Breast epithelium (tissue), 4 donors: ENCODE measurements at regions not wholly inside any gene's neighbourhood (a gene's known extent, or its start where the extent isn't known, plus 50 kb on each side); places are given as distances from the start of the nearest gene placed in this dataset.

Experiments used
- DNase-seq, 2 donors: peaks; one replicate each; pipeline ENCODE4 v3.0.0-alpha.2; 2019; ENCODE audit warnings: low spot score in 2 of 2
- H3K27ac ChIP-seq, 2 donors: fragments of 200-600 bp; sonication (generic) in 1 of 2; one replicate each; pipeline ENCODE4 v1.5.1; 2016 to 2019; ENCODE audit warnings: mild to moderate bottlenecking in 1 of 2
- H3K27me3 ChIP-seq, 2 donors: fragments of 200-600 bp; sonication (generic) in 1 of 2; one replicate each; pipeline versions ENCODE4 v1.5.1 to v1.6.0; 2017 to 2019; ENCODE audit warnings: control low read depth in 1 of 2, mild to moderate bottlenecking in 1 of 2
- H3K36me3 ChIP-seq: fragments of 200-600 bp; one replicate; pipeline ENCODE4 v1.5.1; 2019
- H3K4me1 ChIP-seq, 2 donors: fragments of 200-600 bp; sonication (generic); one replicate each; pipeline ENCODE4 v1.5.1; 2016 to 2019; ENCODE audit warnings: control low read depth in 1 of 2
- H3K4me3 ChIP-seq, 3 donors: fragments of 200-600 bp; sonication (generic); 1 replicate in 2 of 3; 2 replicates in 1 of 3; pipeline ENCODE4 v1.5.1; 2016 to 2019; ENCODE audit warnings: mild to moderate bottlenecking in 3 of 3, moderate library complexity in 2 of 3
- H3K9me3 ChIP-seq, 2 donors: fragments of 200-600 bp; sonication (generic) in 1 of 2; one replicate each; pipeline ENCODE4 v1.5.1; 2016 to 2019; ENCODE audit warnings: control low read depth in 1 of 2
- POLR2A ChIP-seq: fragments of 450-650 bp; IDR thresholded peaks from one replicate; pipeline ENCODE4 v1.6.1; 2016; ENCODE audit warnings: antibody characterized with exemption, mild to moderate bottlenecking, moderate library complexity
- POLR2AphosphoS5 ChIP-seq, 3 donors: sonication (generic); formaldehyde crosslinking; IDR thresholded peaks; one replicate each; pipeline ENCODE4 v1.6.1; 2017; ENCODE audit warnings: antibody characterized with exemption in 3 of 3
- intact Hi-C: fragments of 100-400 bp; cut with DNase I; formaldehyde crosslinking; loops from one replicate; pipeline ENCODE4 v1.15.1; 2023; ENCODE audit warnings: low total_unique reads
- TF ChIP-seq, protein P1 (sequence below), 3 donors: fragments of 450-650 bp; IDR thresholded peaks; one replicate each; pipeline ENCODE4 v1.5.1; 2016 to 2017; ENCODE audit warnings: antibody characterized with exemption in 3 of 3, mild to moderate bottlenecking in 3 of 3, moderate library complexity in 3 of 3

GRCh38 chr3:159757341-159758060 lies 231.1 kb upstream of the IL12A start:
- no peaks in the 10 kb centered on the region for H3K27me3 ChIP-seq
- no peaks in the 10 kb centered on the region for H3K9me3 ChIP-seq
- no peaks in the 10 kb centered on the region for H3K4me1 ChIP-seq
- TF ChIP-seq POLR2AphosphoS5 (IDR thresholded peaks at IDR 0.05), result no peak
- TF ChIP-seq, protein P1, sequence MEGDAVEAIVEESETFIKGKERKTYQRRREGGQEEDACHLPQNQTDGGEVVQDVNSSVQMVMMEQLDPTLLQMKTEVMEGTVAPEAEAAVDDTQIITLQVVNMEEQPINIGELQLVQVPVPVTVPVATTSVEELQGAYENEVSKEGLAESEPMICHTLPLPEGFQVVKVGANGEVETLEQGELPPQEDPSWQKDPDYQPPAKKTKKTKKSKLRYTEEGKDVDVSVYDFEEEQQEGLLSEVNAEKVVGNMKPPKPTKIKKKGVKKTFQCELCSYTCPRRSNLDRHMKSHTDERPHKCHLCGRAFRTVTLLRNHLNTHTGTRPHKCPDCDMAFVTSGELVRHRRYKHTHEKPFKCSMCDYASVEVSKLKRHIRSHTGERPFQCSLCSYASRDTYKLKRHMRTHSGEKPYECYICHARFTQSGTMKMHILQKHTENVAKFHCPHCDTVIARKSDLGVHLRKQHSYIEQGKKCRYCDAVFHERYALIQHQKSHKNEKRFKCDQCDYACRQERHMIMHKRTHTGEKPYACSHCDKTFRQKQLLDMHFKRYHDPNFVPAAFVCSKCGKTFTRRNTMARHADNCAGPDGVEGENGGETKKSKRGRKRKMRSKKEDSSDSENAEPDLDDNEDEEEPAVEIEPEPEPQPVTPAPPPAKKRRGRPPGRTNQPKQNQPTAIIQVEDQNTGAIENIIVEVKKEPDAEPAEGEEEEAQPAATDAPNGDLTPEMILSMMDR (IDR thresholded peaks at IDR 0.05), result no peak
- TF ChIP-seq POLR2A, result no peak
- H3K4me3 ChIP-seq, result no peak overlapping the region
- no peak for DNase-seq
- no peak overlapping the region for H3K27ac ChIP-seq
- intact Hi-C loops, result no loop called here
- H3K36me3 ChIP-seq, result no peaks in the 10 kb centered on the region

- no peaks in the 10 kb centered on the region for H3K27me3 ChIP-seq
- no peak overlapping the region for H3K27ac ChIP-seq
- no peaks in the 10 kb centered on the region for H3K36me3 ChIP-seq
- H3K9me3 ChIP-seq, result no peaks in the 10 kb centered on the region
- TF ChIP-seq, protein P1 (IDR thresholded peaks at IDR 0.05), result no peak
- no peak for TF ChIP-seq POLR2A
- TF ChIP-seq POLR2AphosphoS5 (IDR thresholded peaks at IDR 0.05), result no peak
- no peak overlapping the region for H3K4me3 ChIP-seq
- intact Hi-C loops, result no loop called here
- no peaks in the 10 kb centered on the region for H3K4me1 ChIP-seq
- DNase-seq, result no peak
These were observed 228.6 kb upstream of the IL12A start for GRCh38 chr3:159760046-159760445.

GRCh38 chr3:159761369-159761768 lies 227.3 kb upstream of the IL12A start:
- Histone ChIP-seq H3K36me3 (no peaks in the 10 kb centered on the region), H3K27me3 (no peaks in the 10 kb centered on the region), H3K4me1 (no peaks in the 10 kb centered on the region), H3K9me3 (no peaks in the 10 kb centered on the region), H3K27ac (peak overlapping the region; percentile 93 to 94), H3K4me3 (no peak overlapping the region)
- TF ChIP-seq POLR2AphosphoS5 (IDR thresholded peaks at IDR 0.05), result no peak
- no peak for TF ChIP-seq POLR2A
- TF ChIP-seq, protein P1 (IDR thresholded peaks at IDR 0.05), result no peak
- peak in 1 of 2 donors; percentile 70 for DNase-seq
- intact Hi-C loops, result no loop called here

DNA sequence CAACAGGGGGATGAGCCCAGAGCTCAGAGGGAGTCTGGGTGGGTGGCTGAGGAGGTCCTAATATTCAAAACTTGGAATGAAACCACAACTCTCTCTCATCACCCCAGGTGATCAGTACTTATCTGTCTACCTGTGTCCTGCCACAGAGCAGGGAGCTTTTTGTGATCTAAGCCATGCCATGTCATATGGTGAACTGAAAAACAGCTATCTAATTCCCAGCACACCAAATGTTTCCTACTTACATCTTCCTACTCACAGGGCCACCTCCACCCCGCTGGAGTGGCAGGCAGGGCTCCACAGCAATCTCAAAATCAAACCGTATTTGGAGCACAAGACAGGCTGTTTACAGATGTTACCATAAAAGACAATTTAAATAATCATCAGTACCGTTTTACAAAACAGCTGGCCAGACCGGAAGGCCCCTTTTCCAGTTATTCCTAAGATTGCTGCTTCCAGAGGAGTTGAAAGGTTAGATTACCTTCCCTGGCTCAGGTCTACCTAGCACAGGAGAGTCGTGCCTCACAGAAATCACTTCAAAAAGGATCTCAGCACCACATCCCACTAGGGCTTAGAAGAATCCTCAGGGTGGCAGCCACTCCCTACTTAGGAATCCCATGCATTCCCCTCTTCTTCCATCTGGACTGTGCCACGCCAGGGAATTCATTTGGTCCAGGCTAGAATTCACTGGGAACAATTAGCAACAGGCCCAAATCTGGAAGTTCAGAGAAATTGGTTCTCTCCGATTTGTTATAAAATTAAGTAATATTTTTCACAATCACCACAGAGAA lies 226.6 kb upstream of the IL12A start:
- no peak for TF ChIP-seq POLR2A
- TF ChIP-seq POLR2AphosphoS5 (IDR thresholded peaks at IDR 0.05), result no peak
- TF ChIP-seq, protein P1 (IDR thresholded peaks at IDR 0.05), result no peak
- H3K27ac ChIP-seq, result peak overlapping the region; percentile 93 to 94
- no peaks in the 10 kb centered on the region for H3K4me1 ChIP-seq
- no peak overlapping the region for H3K4me3 ChIP-seq
- intact Hi-C loops, result no loop called here
- no peaks in the 10 kb centered on the region for H3K36me3 ChIP-seq
- DNase-seq, result no peak
- H3K27me3 ChIP-seq, result no peaks in the 10 kb centered on the region
- no peaks in the 10 kb centered on the region for H3K9me3 ChIP-seq

DNA sequence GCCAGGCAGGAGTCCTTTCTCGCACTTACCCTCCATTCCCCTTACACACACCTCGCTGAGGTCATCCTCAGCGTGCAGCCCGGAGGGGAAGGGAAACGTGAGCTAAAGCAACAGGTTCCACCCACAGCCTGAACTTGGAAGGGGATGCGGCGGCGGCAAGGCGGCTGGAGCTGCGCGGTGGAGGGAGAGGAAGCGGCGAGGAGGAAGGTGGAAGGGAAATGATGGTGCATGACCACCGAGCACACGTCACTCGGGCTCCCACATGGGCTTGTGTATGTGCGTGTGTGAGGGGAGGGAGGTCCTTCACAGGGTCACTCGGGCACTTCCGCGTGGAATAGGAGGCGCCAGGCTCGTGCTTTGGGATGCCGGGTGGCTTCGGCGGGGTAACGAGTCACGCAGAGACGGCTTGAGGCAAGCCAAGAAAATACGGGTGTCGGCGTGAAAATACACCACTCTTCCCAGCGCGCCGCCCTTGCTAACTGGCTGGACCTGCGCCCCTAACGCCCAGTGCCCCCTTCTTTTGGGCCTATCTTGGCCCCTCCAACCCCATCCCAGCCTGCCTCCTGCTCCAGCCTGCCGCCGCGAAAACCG lies 225.5 kb upstream of the IL12A start:
- TF ChIP-seq POLR2A, result peak; percentile 24
- peak; percentile 43 to 66 (median 63) for TF ChIP-seq POLR2AphosphoS5 (IDR thresholded peaks at IDR 0.05)
- TF ChIP-seq, protein P1 (IDR thresholded peaks at IDR 0.05), result peak in 1 of 3 donors; percentile 33
- Histone ChIP-seq H3K36me3 (no peaks in the 10 kb centered on the region), H3K27me3 (no peaks in the 10 kb centered on the region), H3K9me3 (no peaks in the 10 kb centered on the region), H3K4me3 (peak overlapping the region; percentile 74 to 78 (median 77)), H3K4me1 (no peaks in the 10 kb centered on the region), H3K27ac (peak overlapping the region; percentile 93 to 94)
- DNase-seq, result peak in 1 of 2 donors; percentile 77
- intact Hi-C loops, result no loop called here
